Caco-2 (cell line): ENCODE measurements at regions not wholly inside any gene's neighbourhood (a gene's known extent, or its start where the extent isn't known, plus 50 kb on each side); places are given as distances from the start of the nearest gene placed in this dataset.

Experiments used
- BruUV-seq: library from RNA; stranded (reverse); fragments of 400-500 nt; replicated peaks from 2 replicates; lab custom pipeline; 2021; lab: Mats Ljungman, UMichigan
- CTCF ChIA-PET: fragments of 300-600 bp; sonication (Branson Sonifier 250); formaldehyde crosslinking; loops from one replicate; lab custom pipeline; 2022; ENCODE audit warnings: antibody characterized with exemption; lab: Charles Lee
- POLR2A ChIA-PET: fragments of 300-600 bp; sonication (Branson Sonifier 250); formaldehyde crosslinking; loops from one replicate; lab custom pipeline; 2022; ENCODE audit warnings: antibody characterized with exemption; lab: Charles Lee
- DNase-seq, 2 experiments: peaks; one replicate each; pipeline versions ENCODE4 v3.0.0 to v3.0.0-alpha.2; 2020 to 2022
- H3K27me3 ChIP-seq: replicated peaks from 2 replicates; pipeline ENCODE4 v1.6.0; 2011; ENCODE audit warnings: low read length; ENCODE audit not compliant: control insufficient read depth, insufficient read depth
- H3K36me3 ChIP-seq: 2 replicates; pipeline ENCODE4 v1.5.1; 2011; ENCODE audit warnings: low read length; ENCODE audit not compliant: control insufficient read depth, insufficient read depth
- H3K4me1 ChIP-seq: fragments of 250-450 bp; sonication (Bioruptor Pico); 2 replicates; pipeline ENCODE4 v1.5.1; 2020; ENCODE audit warnings: mild to moderate bottlenecking
- H3K4me3 ChIP-seq: 2 replicates; pipeline ENCODE4 v1.5.1; 2011; ENCODE audit warnings: low read depth, mild to moderate bottlenecking, control low read depth, low read length
- H3K9me3 ChIP-seq: fragments of 250-450 bp; sonication (Bioruptor Pico); 2 replicates; pipeline ENCODE4 v1.5.1; 2020; ENCODE audit warnings: mild to moderate bottlenecking, moderate library complexity
- H3K27ac Mint-ChIP-seq: one replicate; pipeline ENCODE4 v1.8.0; 2022; ENCODE audit warnings: mixed read lengths; ENCODE audit not compliant: unreplicated experiment
- H3K27me3 Mint-ChIP-seq: one replicate; pipeline ENCODE4 v1.8.0; 2022; ENCODE audit warnings: mixed read lengths; ENCODE audit not compliant: insufficient read depth, unreplicated experiment
- H3K36me3 Mint-ChIP-seq: one replicate; pipeline ENCODE4 v1.8.0; 2022; ENCODE audit warnings: mild to moderate bottlenecking, mixed read lengths; ENCODE audit not compliant: insufficient read depth, unreplicated experiment
- H3K4me1 Mint-ChIP-seq: one replicate; pipeline ENCODE4 v1.8.0; 2022; ENCODE audit warnings: low read depth, mixed read lengths; ENCODE audit not compliant: unreplicated experiment
- H3K4me3 Mint-ChIP-seq: one replicate; pipeline ENCODE4 v1.8.0; 2022; ENCODE audit warnings: mild to moderate bottlenecking, moderate library complexity, mixed read lengths; ENCODE audit not compliant: unreplicated experiment
- H3K9me3 Mint-ChIP-seq: one replicate; pipeline ENCODE4 v1.8.0; 2022; ENCODE audit warnings: mixed read lengths; ENCODE audit not compliant: unreplicated experiment
- CTCF ChIP-seq, 2 experiments: fragments of 200-600 bp in 1 of 2; IDR thresholded peaks; 1 replicate in 1 of 2; 2 replicates in 1 of 2; pipeline versions ENCODE4 v1.5.1 to v1.8.0; 2011 to 2022; ENCODE audit warnings: antibody characterized with exemption in 1 of 2, control low read depth in 1 of 2, inconsistent platforms in 1 of 2, low read depth in 1 of 2, low read length in 1 of 2, mild to moderate bottlenecking in 1 of 2, moderate library complexity in 1 of 2; ENCODE audit not compliant: insufficient read depth in 1 of 2, severe bottlenecking in 1 of 2, unreplicated experiment in 1 of 2
- intact Hi-C: fragments of 100-400 bp; cut with micrococcal nuclease; formaldehyde crosslinking; loops from one replicate; pipeline ENCODE4 v1.10.0; 2022; ENCODE audit not compliant: unreplicated experiment

GRCh38 chr5:111635151-111635902 is 121.7 kb downstream of the NREP start:
- Mint-ChIP-seq H3K27ac (no peak overlapping the region), H3K27me3 (no peaks in the 10 kb centered on the region), H3K36me3 (no peaks in the 10 kb centered on the region), H3K9me3 (peaks cover 11% of the 10 kb centered on the region), H3K4me3 (no peak overlapping the region), H3K4me1 (no peaks in the 10 kb centered on the region)
- Histone ChIP-seq H3K36me3 (no peaks in the 10 kb centered on the region), H3K9me3 (peaks cover 9% of the 10 kb centered on the region; the same call in 1 of the 2 replicates), H3K4me1 (no peaks in the 10 kb centered on the region), H3K27me3 (no peaks in the 10 kb centered on the region; the same call in 1 of the 2 replicates), H3K4me3 (no peak overlapping the region)
- intact Hi-C loops = no loop called here
- DNase-seq = no peak
- no TSS peak for BruUV-seq
- POLR2A ChIA-PET = interaction anchor here (0.6 kb wide), 1 partner anchor 477 kb away, joined by 3 read pairs; no protein-coding TSS in a partner anchor
- CTCF ChIA-PET = no interaction called here
- TF ChIP-seq CTCF (IDR thresholded peaks at IDR 0.05; ENCODE audit: insufficient read depth in 1 of 2, low read depth in 1 of 2, low read length in 1 of 2, severe bottlenecking in 1 of 2, unreplicated experiment in 1 of 2) = no peak

GRCh38 chr5:111631328-111631727 is 119.0 kb upstream of the STARD4 start:
- CTCF ChIA-PET = no interaction called here
- BruUV-seq = no TSS peak
- POLR2A ChIA-PET = no interaction called here
- peaks cover 3% of the 10 kb centered on the region for H3K27me3 Mint-ChIP-seq
- Histone ChIP-seq H3K36me3 (no peaks in the 10 kb centered on the region), H3K4me3 (no peak overlapping the region), H3K27me3 (no peaks in the 10 kb centered on the region; the same call in 1 of the 2 replicates), H3K9me3 (no peaks in the 10 kb centered on the region), H3K4me1 (no peaks in the 10 kb centered on the region)
- TF ChIP-seq CTCF (IDR thresholded peaks at IDR 0.05; ENCODE audit: insufficient read depth in 1 of 2, low read depth in 1 of 2, low read length in 1 of 2, severe bottlenecking in 1 of 2, unreplicated experiment in 1 of 2) = no peak
- H3K4me1 Mint-ChIP-seq = no peaks in the 10 kb centered on the region
- no peak overlapping the region for H3K27ac Mint-ChIP-seq
- peaks cover 5% of the 10 kb centered on the region for H3K9me3 Mint-ChIP-seq
- intact Hi-C loops = no loop called here
- H3K36me3 Mint-ChIP-seq = no peaks in the 10 kb centered on the region
- H3K4me3 Mint-ChIP-seq = no peak overlapping the region
- DNase-seq = no peak

- Histone ChIP-seq H3K4me1 (no peaks in the 10 kb centered on the region), H3K9me3 (no peaks in the 10 kb centered on the region), H3K36me3 (no peaks in the 10 kb centered on the region), H3K4me3 (no peak overlapping the region), H3K27me3 (no peaks in the 10 kb centered on the region; the same call in 1 of the 2 replicates)
- Mint-ChIP-seq H3K4me1 (no peaks in the 10 kb centered on the region), H3K36me3 (no peaks in the 10 kb centered on the region), H3K4me3 (no peak overlapping the region), H3K27me3 (peaks cover 3% of the 10 kb centered on the region), H3K27ac (no peak overlapping the region), H3K9me3 (peaks cover 11% of the 10 kb centered on the region)
- intact Hi-C loops = no loop called here
- no TSS peak for BruUV-seq
- CTCF ChIA-PET = no interaction called here
- POLR2A ChIA-PET = no interaction called here
- no peak for TF ChIP-seq CTCF (IDR thresholded peaks at IDR 0.05; ENCODE audit: insufficient read depth in 1 of 2, low read depth in 1 of 2, low read length in 1 of 2, severe bottlenecking in 1 of 2, unreplicated experiment in 1 of 2)
- DNase-seq = no peak
Observed at GRCh38 chr5:111628901-111629300, 116.6 kb upstream of the STARD4 start.
